HG03064 (cell line): ENCODE measurements at regions not wholly inside any gene's neighbourhood (a gene's known extent, or its start where the extent isn't known, plus 50 kb on each side); places are given as distances from the start of the nearest gene placed in this dataset.

Experiments used
- ATAC-seq: cut with Tn5 transposase; IDR thresholded peaks from one replicate; pipeline ENCODE4 v1.9.1; 2021; ENCODE audit warnings: low read depth; ENCODE audit not compliant: unreplicated experiment

DNA sequence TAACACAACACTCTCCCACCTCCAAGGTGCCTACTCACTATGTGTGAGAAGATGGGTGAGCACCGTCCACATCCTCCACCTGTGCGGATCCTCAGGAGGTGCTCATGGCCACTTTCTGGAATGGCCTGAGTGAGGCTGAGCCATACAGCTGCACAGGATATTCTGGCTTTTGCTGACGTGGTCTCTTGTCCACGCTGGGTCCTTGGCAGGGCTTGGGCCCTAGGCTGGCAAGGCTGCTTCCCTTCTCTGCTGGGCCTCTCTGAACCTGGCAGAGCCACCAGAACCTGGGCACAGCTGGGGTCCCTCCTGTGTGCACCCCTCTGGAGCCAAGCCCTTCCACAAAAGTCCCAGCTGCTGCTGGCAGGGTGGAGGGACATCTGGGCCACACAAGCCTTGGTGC is 56.4 kb upstream of the IER5L start:
- ATAC-seq, result no peak

- ATAC-seq, result no peak
Measured at GRCh38 chr9:129232839-129233591, 55.0 kb upstream of the IER5L start.

GRCh38 chr9:129231759-129232158 is 53.7 kb upstream of the IER5L start:
- ATAC-seq, result no peak

DNA sequence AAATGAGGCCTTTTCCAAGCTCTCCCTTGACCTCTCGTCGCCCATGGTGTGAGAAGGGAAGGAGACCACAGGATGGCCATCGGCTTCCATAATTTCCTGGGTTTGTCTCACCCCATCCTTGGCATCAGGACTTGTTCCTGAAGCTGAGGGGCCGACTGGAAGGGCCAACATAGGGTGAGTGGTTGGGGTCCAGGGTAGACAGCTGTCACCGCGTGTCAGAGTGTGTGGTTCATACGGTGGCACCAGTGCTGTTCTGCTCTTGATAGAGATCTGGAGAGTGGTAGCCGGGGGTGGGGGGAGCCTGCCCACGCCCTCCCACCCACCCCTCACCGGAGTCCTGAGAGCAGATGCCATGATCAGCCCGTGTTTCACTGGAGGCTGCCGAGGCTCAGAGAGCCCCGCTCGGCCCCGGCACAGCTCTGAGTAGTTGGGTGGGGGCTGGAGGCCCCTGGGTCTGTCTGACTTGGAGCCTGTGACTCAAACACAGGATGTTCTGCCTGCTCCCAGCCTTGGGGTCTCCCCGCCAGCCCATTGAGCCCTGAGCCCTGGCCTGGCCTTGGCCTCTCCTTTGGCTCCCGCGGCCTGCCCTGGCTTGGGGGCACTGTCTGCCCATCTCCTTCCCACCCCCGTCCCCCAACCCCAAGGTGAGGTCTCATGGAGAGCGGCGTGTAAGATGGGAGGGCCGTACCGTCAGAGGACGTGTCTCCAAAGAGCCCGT is 53.1 kb upstream of the IER5L start:
- ATAC-seq, result no peak

GRCh38 chr9:129230302-129230701 is 52.2 kb upstream of the IER5L start:
- no peak for ATAC-seq
